ENCODE measurements at regions not wholly inside any gene's neighbourhood (a gene's known extent, or its start where the extent isn't known, plus 50 kb on each side); places are given as distances from the start of the nearest gene placed in this dataset.

DNA sequence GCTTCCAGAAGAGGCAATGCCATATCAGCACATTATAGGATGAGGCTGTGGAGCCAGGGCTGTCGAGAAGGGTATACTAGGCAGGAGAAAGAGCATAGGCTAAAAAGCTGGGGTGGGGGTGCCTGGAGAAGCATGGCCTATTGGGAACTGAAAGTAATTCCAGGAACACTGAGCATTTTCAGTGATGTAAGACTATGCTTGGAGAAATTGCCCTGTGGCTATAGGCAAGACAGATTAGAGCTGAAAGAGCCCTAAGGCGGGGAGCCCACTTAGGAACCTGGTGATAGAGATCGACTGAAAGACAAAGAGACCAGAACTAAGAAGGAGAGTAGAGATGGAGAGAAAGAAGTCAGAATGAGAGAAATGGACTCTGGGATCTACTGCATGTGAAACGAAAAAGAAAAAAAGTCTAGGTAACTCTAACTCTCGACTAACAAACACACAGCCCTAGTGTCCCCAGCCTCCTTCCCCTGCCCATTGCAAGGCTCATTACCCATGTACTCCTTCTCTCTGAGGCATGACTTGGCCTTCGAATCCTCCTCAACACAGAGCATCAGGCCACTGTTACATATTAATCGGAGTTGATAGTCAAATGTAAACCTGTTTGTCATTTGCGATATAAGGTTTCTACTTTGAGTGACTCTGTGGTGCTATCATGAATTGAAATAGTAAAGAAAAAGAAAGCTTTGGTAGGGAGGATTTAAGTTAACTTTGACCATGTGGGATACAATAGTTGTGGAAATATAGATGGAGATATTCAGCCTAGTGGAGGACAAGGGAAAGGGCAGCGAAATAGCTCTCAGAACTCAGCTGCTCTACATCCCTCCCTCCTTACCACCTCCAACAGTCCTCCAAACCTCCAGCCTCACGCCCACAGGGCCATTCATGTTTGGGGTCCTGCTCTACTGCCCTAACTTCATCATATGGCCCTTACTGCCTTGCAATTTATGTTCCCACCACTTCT lies 52.3 kb upstream of the BMAL1 start:
- no peak for DNase-seq

DNA sequence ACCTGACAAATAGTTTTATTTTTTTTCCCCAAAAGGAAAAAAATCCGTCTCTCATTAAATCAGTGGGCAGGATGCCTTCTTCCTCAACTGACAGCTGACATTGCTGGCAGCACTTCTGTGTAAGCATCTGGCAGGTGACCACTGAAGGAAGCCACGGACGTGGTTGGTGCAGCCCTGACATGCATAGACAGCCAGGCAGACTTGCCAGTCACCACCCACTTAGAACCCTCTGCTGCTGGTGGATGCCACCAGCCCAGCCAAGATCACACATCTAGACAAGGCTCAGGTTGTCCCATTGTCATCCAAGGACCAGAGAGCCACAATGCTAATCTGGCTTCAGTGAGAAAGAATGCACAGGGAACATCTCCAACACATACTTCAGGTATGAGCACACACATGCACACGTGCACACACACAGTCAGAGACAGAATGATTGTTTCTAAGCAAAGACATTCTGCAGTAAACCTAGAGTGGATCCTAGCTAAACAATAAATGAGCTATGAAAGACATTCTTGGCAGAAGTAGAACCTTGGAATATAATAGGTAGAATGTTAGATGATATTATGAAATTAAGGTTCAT lies 49.8 kb upstream of the BMAL1 start:
- no peak for DNase-seq

All from activated CD8-positive, alpha-beta memory T cell treated with anti-CD3 and anti-CD28 coated beads, Interleukin-2, amount 50 U/mL, for 4 hours (primary cell).